GM18873 (cell line): ENCODE measurements at regions not wholly inside any gene's neighbourhood (a gene's known extent, or its start where the extent isn't known, plus 50 kb on each side); places are given as distances from the start of the nearest gene placed in this dataset.
"Not testable (repeated sequence)": the region's sequence is repeated elsewhere in the genome, so short reads cannot be mapped to it uniquely, and the experiment has no call there.

Experiments
- ATAC-seq: cut with Tn5 transposase; IDR thresholded peaks from one replicate; pipeline ENCODE4 v1.9.1; 2021; ENCODE audit warnings: mild to moderate bottlenecking, moderate library complexity, moderate number of reproducible peaks; ENCODE audit not compliant: unreplicated experiment, low FRiP score

- ATAC-seq: no peak
Observed at GRCh38 chr13:71382285-71382684, 484.7 kb downstream of the DACH1 start.

GRCh38 chr13:71380191-71380590, 486.8 kb downstream of the DACH1 start:
- ATAC-seq: no peak

GRCh38 chr13:71378961-71379905, 487.8 kb downstream of the DACH1 start:
- no peak for ATAC-seq

GRCh38 chr13:71374471-71375049, 492.4 kb downstream of the DACH1 start:
- ATAC-seq: no peak

GRCh38 chr13:71368336-71368735, 498.7 kb downstream of the DACH1 start:
- ATAC-seq: no peak

GRCh38 chr13:71360041-71360440, 507.0 kb downstream of the DACH1 start:
- no peak for ATAC-seq

GRCh38 chr13:71359641-71360040, 507.4 kb downstream of the DACH1 start:
- no peak for ATAC-seq

- no peak for ATAC-seq
Observed at GRCh38 chr13:71358218-71358617, 508.8 kb downstream of the DACH1 start.

- ATAC-seq: no peak
Observed at GRCh38 chr13:71355010-71355409, 512.0 kb downstream of the DACH1 start.

- ATAC-seq: no peak
Observed at GRCh38 chr13:71350886-71351285, 516.1 kb downstream of the DACH1 start.

GRCh38 chr13:71345856-71346255, 521.1 kb downstream of the DACH1 start:
- ATAC-seq: not testable (repeated sequence)

- ATAC-seq: no peak
Observed at GRCh38 chr13:71339736-71340135, 527.3 kb downstream of the DACH1 start.

GRCh38 chr13:71339005-71339404, 528.0 kb downstream of the DACH1 start:
- no peak for ATAC-seq

- no peak for ATAC-seq
Observed at GRCh38 chr13:71338070-71338469, 528.9 kb downstream of the DACH1 start.

GRCh38 chr13:71327266-71327665, 539.7 kb downstream of the DACH1 start:
- no peak for ATAC-seq

- no peak for ATAC-seq
Observed at GRCh38 chr13:71325556-71325955, 541.4 kb downstream of the DACH1 start.

- ATAC-seq: no peak
Observed at GRCh38 chr13:71323266-71323665, 543.7 kb downstream of the DACH1 start.

- no peak for ATAC-seq
Observed at GRCh38 chr13:71320452-71320851, 546.6 kb downstream of the DACH1 start.

GRCh38 chr13:71316792-71317363, 550.1 kb downstream of the DACH1 start:
- no peak for ATAC-seq

GRCh38 chr13:71312923-71313322, 554.1 kb downstream of the DACH1 start:
- ATAC-seq: no peak

GRCh38 chr13:71309905-71310304, 557.1 kb downstream of the DACH1 start:
- no peak for ATAC-seq
